Epithelial cell of proximal tubule (primary cell): ENCODE measurements at regions not wholly inside any gene's neighbourhood (a gene's known extent, or its start where the extent isn't known, plus 50 kb on each side); places are given as distances from the start of the nearest gene placed in this dataset.

Source experiments
- DNase-seq: peaks from one replicate; pipeline ENCODE4 v3.0.0-alpha.2; 2011; ENCODE audit warnings: low read depth
- H3K4me3 ChIP-seq: 2 replicates; pipeline ENCODE4 v1.5.1; 2011; ENCODE audit warnings: low read depth, mild to moderate bottlenecking, low read length
- CTCF ChIP-seq: conservative IDR thresholded peaks from 2 replicates; pipeline ENCODE4 v1.5.1; 2012; ENCODE audit warnings: low read depth, mild to moderate bottlenecking, low read length

- DNase-seq: no peak
- no peak for TF ChIP-seq CTCF
Measured at GRCh38 chr6:115618256-115618655, 442.4 kb downstream of the FRK start.

GRCh38 chr6:115617031-115617430 lies 443.7 kb downstream of the FRK start:
- no peak overlapping the region for H3K4me3 ChIP-seq
- TF ChIP-seq CTCF: no peak
- no peak for DNase-seq

More at GRCh38 chr6:115618256-115618655, 442.4 kb downstream of the FRK start:
- no peak overlapping the region for H3K4me3 ChIP-seq

- DNase-seq: no peak
- no peak overlapping the region for H3K4me3 ChIP-seq
- TF ChIP-seq CTCF: no peak
Measured at GRCh38 chr6:115613488-115613887, 447.2 kb downstream of the FRK start.

- DNase-seq: no peak
- no peak overlapping the region for H3K4me3 ChIP-seq
- TF ChIP-seq CTCF: no peak
Measured at GRCh38 chr6:115612796-115613479, 447.8 kb downstream of the FRK start.

GRCh38 chr6:115612216-115612615 lies 448.5 kb downstream of the FRK start:
- TF ChIP-seq CTCF: no peak
- H3K4me3 ChIP-seq: no peak overlapping the region
- no peak for DNase-seq

GRCh38 chr6:115610696-115611095 lies 450.0 kb downstream of the FRK start:
- no peak for TF ChIP-seq CTCF

GRCh38 chr6:115609111-115609510 lies 451.6 kb downstream of the FRK start:
- no peak overlapping the region for H3K4me3 ChIP-seq
- no peak for DNase-seq
- no peak for TF ChIP-seq CTCF

More at GRCh38 chr6:115610696-115611095, 450.0 kb downstream of the FRK start:
- no peak overlapping the region for H3K4me3 ChIP-seq
- no peak for DNase-seq
